ENCODE measurements at regions not wholly inside any gene's neighbourhood (a gene's known extent, or its start where the extent isn't known, plus 50 kb on each side); places are given as distances from the start of the nearest gene placed in this dataset.
"Not testable (repeated sequence)": the region's sequence is repeated elsewhere in the genome, so short reads cannot be mapped to it uniquely, and the experiment has no call there.

DNA sequence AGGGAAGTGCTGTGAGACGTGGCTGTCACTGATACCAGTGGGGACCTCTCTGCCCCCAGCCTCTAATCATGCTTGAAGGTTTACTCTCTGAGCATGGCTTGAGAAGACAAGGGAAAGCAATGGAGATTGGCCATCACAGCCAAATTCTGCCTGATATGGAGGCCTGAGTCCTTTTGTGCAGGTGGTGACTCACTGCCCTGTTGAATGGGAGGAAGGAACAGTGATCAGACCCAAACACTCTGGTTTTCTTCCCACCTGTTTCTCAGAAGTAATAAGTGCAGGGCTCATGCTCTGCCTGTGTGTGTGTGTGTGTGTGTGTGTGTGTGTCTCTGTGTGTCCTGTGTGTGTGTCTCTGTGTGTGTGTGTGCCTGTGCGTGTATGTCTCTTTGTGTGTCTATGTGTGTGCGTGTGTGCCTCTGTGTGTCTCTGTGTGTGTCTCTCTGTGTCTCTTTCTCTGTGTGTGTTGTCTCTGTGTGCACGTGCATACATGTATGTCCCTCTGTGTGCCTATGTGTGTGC lies 240.6 kb upstream of the PLGLB1 start:
- not testable (repeated sequence) for DNase-seq
- peak; percentile 62 for ATAC-seq

DNA sequence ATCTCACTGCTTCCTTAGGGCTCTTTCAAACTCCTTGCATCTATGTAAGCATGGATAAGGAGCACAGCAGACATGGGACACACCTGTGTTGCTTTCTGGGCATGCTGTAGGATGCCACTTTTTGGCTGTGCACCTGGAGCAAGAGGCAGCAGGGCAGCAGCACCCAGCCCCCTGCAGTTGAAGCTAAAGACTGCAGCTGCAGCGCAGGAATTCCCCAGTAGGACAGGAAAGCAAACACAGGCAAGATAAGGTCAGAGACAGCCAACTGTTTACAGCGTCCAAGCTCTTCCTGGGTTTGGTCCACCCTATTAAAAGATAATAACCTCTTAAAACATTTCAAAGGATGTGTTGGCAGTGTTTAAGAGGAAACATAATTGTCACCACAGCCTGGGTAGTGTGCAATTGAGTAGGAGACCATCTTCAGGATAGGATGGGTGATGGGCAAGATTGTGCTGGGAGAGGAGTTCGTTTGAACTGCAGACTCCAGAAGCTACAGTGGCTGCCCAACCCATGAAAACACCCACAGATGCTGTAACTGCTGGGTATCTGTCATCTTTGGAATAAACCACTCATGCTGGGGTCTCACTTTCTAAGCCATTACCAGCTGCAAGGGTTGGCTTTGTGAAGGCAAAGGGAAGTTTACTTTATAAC lies 242.3 kb upstream of the PLGLB1 start:
- DNase-seq, ATAC-seq: not testable (repeated sequence)

DNA sequence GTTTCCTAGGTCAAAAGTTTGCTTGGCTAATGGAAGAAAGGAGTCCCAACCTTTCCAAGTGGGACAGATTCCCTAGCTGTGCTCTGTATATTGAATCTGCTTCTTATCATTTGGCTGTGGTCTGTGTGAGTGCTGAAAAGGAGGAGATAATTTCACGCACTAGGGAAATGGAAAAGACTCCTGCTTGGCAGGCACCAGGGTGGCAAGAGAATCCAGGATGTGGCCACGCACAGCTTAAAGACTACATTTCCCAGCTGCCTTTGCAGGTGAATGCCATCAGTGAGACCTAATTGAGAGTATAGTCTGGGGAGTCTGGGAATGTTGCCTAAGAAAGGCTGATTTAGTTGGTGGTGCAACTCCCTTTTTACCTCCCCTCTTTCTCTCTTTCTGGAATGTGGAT lies 253.5 kb upstream of the PLGLB1 start:
- DNase-seq, ATAC-seq: not testable (repeated sequence)

DNA sequence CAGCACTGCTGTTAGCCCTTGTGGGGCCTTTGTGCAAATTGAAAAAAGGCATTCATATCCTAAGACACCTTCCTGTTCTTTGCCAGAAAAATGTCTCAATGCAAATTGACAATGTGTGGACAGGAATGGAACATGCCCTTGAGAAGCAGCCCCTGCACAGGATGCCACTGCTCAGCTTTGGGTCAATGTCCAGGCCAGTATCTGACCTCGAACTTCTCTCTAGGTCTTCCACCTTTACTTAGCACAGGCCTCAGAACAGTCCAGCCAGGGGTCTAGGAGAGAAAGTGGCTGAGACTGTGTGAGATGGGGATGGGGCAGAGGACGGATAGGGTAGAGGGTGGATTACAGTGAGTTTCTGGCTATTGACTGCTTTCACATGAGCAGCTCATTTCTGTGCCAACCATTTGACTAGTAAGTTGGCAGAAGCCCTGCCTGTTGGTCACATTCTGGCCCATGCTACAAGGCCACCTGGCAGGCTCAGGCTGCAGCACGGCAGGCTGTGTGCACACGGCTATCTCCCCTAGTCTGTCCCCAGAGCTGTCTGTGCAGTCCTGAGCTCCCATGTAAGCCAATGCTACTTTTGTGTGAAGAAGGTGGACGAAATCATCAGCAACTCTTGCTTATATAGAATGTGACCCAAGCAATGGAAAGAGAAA lies 254.5 kb upstream of the PLGLB1 start:
- DNase-seq, ATAC-seq: not testable (repeated sequence)

DNA sequence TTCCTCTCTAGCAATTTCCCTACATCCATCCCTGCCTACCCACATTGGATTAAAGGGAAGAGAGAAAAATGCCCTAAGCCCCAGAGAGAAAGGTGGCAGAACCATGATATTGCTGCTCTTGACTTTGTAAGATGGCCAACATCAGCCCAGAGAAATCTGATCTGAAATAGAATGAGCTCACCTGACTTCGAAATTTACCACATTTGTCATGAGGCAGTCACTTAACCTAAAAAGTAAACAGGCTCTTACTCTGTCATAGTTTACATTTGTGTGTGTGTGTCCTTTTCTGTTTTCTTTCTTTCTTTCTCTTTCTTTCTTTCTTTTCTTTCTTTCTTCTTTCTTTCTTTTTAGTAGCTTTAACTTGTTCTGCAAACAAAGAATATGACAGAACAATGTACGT lies 255.0 kb upstream of the PLGLB1 start:
- ATAC-seq = not testable (repeated sequence)

DNA sequence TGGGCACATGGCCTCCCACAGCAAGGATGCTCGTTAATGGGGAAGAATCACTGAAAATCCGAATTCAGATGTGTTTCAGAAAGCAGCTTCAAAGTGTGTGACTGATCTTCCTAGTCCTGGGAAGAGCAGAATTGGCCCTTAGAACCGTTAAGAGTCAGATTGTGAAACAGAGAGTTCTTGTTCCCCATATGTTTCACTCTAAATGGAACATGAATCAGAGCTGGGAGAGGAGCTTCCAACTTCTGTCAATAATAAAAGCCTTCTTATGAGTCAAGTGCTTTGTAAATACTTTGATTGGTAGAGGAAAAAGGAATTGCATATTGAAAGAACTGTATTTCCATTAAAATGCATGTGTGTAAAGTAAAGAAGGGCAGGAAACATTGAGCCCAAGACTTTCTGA lies 256.1 kb upstream of the PLGLB1 start:
- ATAC-seq, DNase-seq: not testable (repeated sequence)

More for the DNA sequence above, 255.0 kb upstream of the PLGLB1 start:
- not testable (repeated sequence) for DNase-seq

DNA sequence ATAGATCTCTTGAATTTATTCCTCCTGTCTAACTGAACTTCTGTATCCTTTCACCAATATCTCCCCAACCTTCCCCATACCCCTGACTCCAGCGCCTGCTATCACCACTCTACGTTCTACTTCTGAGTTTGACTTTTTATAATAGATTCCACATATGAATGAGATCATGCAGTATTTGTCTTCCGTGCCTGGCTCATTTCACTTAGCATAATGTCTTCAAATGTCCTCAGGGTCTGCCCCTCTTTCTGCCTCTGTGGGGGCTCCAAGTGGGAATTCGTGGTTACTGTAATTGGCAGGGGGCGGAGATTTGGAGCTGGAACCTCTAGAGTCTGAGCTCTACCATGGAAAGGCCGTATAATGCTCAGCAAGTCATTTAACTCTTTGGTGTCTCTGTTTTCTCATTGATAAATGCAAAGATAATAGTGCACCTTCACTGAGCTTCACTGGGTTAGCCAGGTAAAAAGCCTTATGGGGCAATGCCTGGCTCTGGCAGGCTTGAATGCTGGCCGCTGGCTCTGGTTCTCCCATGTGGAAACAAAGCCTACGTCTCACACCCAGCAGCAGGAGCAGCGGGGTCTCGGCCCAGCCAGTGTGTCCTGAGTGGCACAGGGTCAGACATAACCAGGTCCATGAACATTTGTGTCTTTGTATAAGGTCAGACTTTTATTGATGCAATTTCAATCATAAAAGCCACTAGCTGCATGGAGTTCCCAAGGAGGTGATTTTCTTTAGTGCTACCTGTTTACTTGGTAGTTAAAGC lies 259.1 kb upstream of the PLGLB1 start:
- not testable (repeated sequence) for ATAC-seq, DNase-seq

DNA sequence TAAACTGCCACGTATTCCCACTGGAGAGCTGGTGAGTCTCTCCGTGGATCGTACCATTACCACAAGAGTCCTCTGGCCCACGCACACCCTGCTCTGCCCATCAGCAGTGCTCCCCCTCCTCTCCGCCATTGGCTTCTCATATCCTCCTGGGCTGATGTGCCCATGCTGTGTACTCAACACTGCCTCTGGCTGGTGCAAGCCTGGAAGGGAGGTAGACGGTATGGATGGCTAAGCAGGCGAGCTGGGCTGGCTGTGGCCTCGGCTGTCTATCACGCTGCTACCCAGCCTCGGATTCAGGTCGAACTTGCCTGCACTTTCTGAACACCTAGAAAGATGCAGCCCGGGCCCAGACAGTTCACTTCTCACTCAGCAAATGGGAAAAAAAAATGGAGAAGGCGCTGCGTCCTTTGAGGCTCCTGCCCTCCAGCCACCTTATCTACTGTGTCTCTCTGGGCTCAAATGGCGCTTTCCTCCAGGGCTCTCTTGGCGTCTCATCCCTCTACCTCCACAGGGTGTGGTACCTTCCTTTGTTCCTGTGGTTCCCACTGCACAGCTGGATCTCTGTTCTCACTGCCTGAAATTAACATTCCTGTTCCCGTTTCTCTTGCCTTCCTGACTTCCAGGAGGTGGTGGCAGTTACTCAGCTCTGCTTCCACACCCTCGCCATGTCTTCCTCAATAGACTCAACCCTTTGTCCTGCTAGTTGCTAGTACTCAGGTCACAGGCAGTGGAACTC lies 262.3 kb upstream of the PLGLB1 start:
- ATAC-seq, DNase-seq: not testable (repeated sequence)

DNA sequence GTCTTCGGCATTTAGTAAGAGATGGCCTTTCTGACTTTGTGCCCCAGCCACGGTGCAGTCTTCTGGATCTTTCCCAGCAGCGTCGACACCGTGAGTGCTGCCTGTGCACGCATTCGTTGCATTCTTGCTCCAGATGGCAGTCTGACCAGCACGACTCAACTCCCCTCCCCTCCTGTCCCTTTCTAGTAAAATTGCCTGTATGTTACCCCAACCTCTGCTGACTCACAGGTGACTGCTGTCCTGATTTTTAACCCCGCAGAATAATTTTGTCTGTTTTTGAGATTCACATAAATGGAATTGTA lies 262.8 kb upstream of the PLGLB1 start:
- DNase-seq = not testable (repeated sequence)

DNA sequence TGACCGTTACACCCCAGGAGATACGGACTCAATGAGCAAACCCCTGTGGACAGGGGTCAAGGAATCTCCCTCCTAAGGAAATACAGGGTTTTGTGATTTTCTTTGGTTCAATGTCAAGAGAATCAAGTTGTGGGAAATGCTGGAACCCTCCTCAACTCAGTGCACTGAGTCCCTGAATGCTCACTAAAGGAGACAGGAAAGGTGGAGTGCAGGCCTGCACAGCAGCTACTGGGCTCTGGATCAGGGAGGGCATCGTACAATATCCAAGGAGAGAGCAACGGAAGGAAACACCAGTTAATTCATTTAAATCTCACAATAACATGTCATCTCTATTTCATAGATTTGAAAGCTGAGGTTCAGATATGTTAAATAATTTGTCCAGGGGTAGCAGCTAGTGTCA lies 263.5 kb upstream of the PLGLB1 start:
- not testable (repeated sequence) for ATAC-seq

More for the DNA sequence above, 262.8 kb upstream of the PLGLB1 start:
- not testable (repeated sequence) for ATAC-seq

DNA sequence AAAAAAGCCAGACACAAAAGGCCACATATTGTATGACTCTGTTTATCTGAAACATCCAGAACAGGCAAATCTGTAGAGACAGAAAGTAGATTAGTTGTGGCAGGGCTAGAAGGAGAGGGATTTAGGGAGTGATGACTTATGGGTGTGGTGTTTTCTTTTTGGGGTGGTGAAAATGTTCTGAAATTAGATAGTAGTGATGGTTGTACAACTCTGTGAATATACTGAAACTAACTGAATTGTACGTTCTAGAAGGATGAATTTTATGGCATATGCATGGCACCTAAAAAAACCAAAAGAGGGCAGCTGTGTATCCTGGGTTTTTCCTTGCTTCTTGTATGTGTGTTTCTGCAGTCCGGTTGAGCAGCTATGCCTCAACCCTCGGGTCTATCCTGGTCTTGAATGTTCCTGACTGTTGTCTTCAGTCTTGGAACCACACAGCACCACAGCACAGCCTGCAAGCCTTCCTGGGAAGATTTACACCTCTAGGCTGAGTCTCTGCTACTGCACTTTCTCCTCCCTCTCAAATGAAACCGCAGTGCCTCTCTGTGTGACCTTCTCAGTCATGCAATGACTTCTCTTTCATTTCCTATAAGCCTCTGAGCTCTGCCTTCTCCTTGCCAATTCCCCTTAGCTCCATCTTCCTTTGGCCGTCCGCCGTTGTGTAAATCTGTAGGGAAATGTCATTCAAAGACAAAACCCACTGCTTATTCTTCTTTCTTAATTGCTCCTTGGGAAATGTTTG lies 269.1 kb upstream of the PLGLB1 start:
- ATAC-seq = peak; percentile 96
- not testable (repeated sequence) for DNase-seq

More for the DNA sequence above, 263.5 kb upstream of the PLGLB1 start:
- not testable (repeated sequence) for DNase-seq

DNA sequence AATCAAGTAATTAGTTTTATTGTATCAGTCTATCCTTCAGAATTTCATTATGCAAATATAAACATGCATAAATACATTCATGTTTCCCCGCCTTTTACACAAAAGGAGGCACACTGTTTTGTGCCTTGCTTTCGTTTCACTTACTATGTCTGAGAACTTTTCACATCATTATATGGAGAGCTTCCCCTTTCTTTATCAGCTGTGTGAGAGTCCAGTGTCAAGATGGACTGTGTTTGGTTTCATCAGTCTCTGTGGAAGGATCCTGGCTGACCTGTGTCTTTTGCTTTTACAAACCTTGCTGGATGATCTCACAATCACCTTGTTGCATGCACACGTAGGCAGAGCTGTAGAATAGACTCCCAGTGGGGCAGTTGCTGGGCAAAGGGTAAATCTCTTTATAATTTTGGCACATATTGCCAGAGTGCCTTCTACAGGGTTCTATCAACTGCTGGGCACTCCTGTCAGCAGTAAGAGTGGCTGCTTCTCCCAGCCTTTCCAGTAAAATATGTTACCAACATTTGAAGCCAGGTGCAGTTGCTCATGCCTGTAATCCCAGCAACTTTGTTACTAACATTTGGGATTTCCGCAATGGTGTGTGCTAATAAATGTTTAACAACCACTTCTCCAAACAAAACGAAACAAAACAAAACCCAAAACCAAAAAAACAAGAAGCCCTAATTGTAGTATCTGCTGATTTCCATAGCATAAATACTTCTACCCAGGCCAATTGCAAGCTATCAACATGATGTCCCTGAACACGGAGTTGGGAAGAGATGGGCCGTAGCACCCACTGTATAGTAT lies 270.0 kb upstream of the PLGLB1 start:
- ATAC-seq, DNase-seq: not testable (repeated sequence)

DNA sequence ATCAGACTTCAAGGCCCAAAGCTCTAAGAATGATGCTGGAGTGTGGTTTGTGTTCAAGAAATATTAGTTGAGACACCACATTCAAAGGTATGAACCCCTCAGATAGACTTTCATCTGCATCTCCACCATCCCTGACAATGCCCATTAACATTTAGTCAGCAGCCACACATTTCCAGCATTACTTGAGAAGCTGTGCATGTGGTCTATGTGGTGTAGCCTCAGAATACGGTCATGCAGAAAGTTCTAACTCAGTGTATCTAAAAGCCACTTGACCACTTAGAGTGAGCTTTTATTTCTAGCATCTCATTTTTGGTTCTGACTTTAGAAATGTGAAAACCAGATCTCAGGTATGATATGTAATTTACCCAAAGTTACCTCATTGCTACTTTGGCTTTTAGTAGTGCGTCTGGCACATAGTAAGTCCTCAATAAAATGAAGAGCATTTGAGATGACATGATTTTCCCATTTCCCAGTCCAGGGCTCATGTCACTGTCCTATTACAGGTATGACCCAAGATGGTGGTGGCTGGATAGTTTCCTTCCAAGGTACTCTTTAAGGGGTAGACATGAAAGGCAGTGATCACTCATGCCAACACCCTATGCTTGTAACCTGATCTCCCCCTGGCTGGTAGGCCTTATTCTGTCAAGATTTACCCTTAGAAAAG lies 272.4 kb upstream of the PLGLB1 start:
- peak; percentile 38 for ATAC-seq
- not testable (repeated sequence) for DNase-seq

DNA sequence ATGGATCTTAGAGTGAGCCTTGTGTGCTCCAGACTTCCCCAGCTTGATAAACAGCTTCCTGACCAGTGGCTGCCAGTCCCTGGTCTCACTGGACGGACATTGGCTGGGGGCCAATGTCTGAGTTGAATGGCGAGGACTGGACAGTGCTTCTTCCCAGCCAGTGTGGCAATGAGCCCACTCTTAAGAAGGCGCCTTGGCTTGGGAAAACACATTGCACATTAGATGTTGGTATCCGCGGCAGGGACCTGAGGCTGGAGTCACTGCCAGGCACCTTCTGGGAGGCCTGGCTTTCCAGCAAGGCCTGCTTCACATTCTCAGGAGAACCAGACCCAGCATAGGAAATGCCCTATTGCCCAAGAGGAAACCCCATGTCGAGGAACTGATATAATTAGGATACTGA lies 273.5 kb upstream of the PLGLB1 start:
- not testable (repeated sequence) for DNase-seq, ATAC-seq

DNA sequence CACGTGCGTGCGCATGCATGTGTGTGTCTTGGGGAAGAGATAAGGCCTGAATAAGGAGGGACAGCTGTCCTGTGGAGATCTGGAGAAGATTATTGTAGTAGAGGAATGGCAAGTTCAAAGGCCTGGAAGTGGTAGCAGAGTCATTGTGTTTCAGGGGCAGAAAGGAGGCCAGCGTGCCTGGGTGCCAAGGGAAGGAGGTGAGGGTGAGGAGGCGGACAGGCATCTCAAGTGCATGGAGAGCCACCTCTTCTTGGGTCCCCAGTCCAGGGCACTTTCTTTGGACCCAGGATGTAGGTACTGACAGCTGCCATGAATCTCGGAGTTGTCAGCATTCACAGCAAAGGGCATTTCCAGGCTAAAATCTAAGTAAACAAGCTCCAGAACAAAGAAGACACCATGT lies 279.7 kb upstream of the PLGLB1 start:
- ATAC-seq = not testable (repeated sequence)

DNA sequence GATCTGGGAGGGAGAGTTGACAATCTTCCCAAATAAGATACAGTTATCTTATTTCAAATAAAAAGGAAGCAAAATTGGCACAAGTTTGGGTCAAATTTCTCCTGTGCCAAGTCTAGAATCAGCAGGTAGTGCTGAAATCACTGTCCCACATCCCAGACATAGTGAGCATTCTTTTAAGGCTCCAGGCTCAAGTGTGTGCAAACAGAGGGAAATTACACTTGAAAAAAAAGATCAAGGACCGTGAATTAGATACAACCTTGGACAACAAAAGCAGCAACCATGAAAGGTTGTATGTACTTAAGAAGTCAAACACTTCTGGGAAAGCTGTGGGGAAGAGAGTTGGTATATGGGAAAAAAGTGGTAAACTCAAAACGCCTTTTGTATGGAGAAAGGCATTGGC lies 280.2 kb upstream of the PLGLB1 start:
- not testable (repeated sequence) for DNase-seq, ATAC-seq

More for the DNA sequence above, 279.7 kb upstream of the PLGLB1 start:
- DNase-seq = not testable (repeated sequence)

DNA sequence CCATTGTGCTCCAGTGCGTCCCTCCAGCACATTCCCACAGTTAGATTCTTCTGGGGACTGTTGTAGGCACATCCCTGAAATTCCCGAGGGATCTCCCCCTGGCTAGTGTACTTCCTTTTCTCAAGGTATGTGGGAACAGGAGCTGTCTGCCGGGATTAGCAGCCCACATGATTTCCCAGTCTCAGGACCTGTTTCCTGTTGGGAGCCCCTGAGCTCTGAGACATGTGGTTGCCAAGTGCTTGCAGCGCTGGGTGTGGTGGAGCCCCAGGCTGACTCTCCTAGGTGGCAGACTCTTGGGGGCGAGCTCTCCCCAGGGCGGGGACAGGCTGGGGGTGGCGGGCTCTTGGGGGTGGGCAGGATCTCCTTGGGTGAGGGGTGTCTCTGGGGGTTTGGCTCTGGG lies 287.0 kb upstream of the PLGLB1 start:
- not testable (repeated sequence) for ATAC-seq, DNase-seq

DNA sequence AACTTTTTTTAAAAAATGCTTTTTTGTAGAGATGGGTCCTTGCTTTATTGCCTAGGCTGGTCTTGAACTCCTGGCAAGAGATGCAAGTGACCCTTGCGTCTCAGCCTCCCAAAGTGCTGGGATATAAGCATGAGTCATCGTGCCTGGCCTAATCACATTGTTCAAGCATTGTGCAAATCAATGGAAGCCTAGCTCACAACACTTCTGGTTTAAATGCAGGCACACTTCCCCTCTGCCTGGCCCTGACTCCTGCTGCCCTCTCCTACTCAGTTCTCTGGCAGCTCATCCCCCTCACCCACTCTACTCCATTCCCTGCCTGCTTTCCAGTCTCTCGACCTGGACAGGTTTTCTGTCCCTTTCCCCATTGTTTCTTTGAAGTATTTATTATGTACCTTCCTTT lies 288.1 kb upstream of the PLGLB1 start:
- ATAC-seq, DNase-seq: not testable (repeated sequence)

DNA sequence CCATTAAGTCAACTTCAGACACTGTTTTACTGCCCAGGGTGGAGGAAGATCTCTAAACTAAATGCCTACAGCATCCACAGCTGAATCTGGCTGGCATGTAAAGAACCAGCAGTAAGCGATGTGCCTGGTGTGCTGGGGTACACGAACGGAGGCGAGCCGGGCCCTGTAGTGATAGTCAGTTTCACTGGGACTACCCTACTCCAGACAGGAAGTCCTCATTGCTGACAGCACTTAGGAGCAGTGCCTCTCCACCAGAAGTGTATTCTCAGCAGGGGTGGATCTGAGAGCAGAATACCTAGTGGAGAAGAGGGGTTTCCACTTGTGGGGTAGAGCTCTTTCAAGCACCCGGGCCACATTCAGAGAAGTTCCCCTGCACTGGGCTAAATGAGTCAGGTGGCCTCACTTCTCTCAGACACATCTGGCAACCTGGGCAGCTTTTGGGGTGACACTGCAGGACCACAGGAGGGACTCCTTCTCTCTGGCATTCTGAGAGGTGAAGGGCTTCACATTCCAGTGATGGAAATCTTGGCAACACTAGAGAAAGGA lies 290.3 kb upstream of the PLGLB1 start:
- DNase-seq = not testable (repeated sequence)
- peak; percentile 40 for ATAC-seq
